ENCODE measurements at regions not wholly inside any gene's neighbourhood (a gene's known extent, or its start where the extent isn't known, plus 50 kb on each side); places are given as distances from the start of the nearest gene placed in this dataset.
A peak's percentile ranks its signal among the peaks of the same experiment; 100 is the strongest.

- no peak for DNase-seq
- H3K27ac Mint-ChIP-seq, result peak overlapping the region; percentile 49; the same call in 1 of the 2 replicates
- no peaks in the 10 kb centered on the region for H3K36me3 Mint-ChIP-seq (ENCODE audit: low read depth)
- H3K4me3 Mint-ChIP-seq, result no peak overlapping the region
- no peak for TF ChIP-seq CTCF (IDR thresholded peaks at IDR 0.05)
- no peaks in the 10 kb centered on the region for H3K27me3 Mint-ChIP-seq (ENCODE audit: insufficient read depth)
- no peaks in the 10 kb centered on the region for H3K9me3 Mint-ChIP-seq
- H3K4me1 Mint-ChIP-seq (ENCODE audit: low read depth), result peaks cover 32% of the 10 kb centered on the region
Observed at GRCh38 chr6:7047966-7048365, 59.8 kb upstream of the RREB1 start.

GRCh38 chr6:7048894-7049293 lies 58.9 kb upstream of the RREB1 start:
- peaks cover 31% of the 10 kb centered on the region for H3K4me1 Mint-ChIP-seq (ENCODE audit: low read depth)
- DNase-seq, result no peak
- H3K9me3 Mint-ChIP-seq, result no peaks in the 10 kb centered on the region
- H3K4me3 Mint-ChIP-seq, result no peak overlapping the region
- H3K27ac Mint-ChIP-seq, result no peak overlapping the region
- H3K36me3 Mint-ChIP-seq (ENCODE audit: low read depth), result no peaks in the 10 kb centered on the region
- no peaks in the 10 kb centered on the region for H3K27me3 Mint-ChIP-seq (ENCODE audit: insufficient read depth)
- TF ChIP-seq CTCF (IDR thresholded peaks at IDR 0.05), result no peak

GRCh38 chr6:7050004-7050403 lies 57.8 kb upstream of the RREB1 start:
- TF ChIP-seq CTCF (IDR thresholded peaks at IDR 0.05), result no peak
- DNase-seq, result no peak
- H3K9me3 Mint-ChIP-seq, result no peaks in the 10 kb centered on the region
- no peaks in the 10 kb centered on the region for H3K27me3 Mint-ChIP-seq (ENCODE audit: insufficient read depth)
- no peak overlapping the region for H3K4me3 Mint-ChIP-seq
- H3K27ac Mint-ChIP-seq, result no peak overlapping the region
- peaks cover 31% of the 10 kb centered on the region for H3K4me1 Mint-ChIP-seq (ENCODE audit: low read depth)
- H3K36me3 Mint-ChIP-seq (ENCODE audit: low read depth), result no peaks in the 10 kb centered on the region

- peak overlapping the region; percentile 65 for H3K27ac Mint-ChIP-seq
- no peaks in the 10 kb centered on the region for H3K27me3 Mint-ChIP-seq (ENCODE audit: insufficient read depth)
- no peak overlapping the region; the same call in none of the 2 replicates for H3K4me3 Mint-ChIP-seq
Observed at GRCh38 chr6:7050872-7051779, 56.6 kb upstream of the RREB1 start.

GRCh38 chr6:7051780-7052442 lies 55.9 kb upstream of the RREB1 start:
- Mint-ChIP-seq H3K9me3 (no peaks in the 10 kb centered on the region), H3K4me1 (ENCODE audit: low read depth) (peaks cover 34% of the 10 kb centered on the region), H3K27ac (no peak overlapping the region), H3K36me3 (ENCODE audit: low read depth) (no peaks in the 10 kb centered on the region), H3K4me3 (peak overlapping the region; percentile 22; the same call in 1 of the 2 replicates), H3K27me3 (ENCODE audit: insufficient read depth) (no peaks in the 10 kb centered on the region)
- no peak for TF ChIP-seq CTCF (IDR thresholded peaks at IDR 0.05)
- no peak for DNase-seq

More at GRCh38 chr6:7050872-7051779, 56.6 kb upstream of the RREB1 start:
- H3K36me3 Mint-ChIP-seq (ENCODE audit: low read depth), result no peaks in the 10 kb centered on the region
- DNase-seq, result peak; percentile 74
- no peaks in the 10 kb centered on the region for H3K9me3 Mint-ChIP-seq
- H3K4me1 Mint-ChIP-seq (ENCODE audit: low read depth), result peaks cover 31% of the 10 kb centered on the region
- TF ChIP-seq CTCF (IDR thresholded peaks at IDR 0.05), result no peak

All from HFFc6 (cell line).